Stomach (tissue), 8 donors: ENCODE measurements at regions not wholly inside any gene's neighbourhood (a gene's known extent, or its start where the extent isn't known, plus 50 kb on each side); places are given as distances from the start of the nearest gene placed in this dataset.
"Not testable (repeated sequence)": the region's sequence is repeated elsewhere in the genome, so short reads cannot be mapped to it uniquely, and the experiment has no call there.

Source experiments
- DNase-seq, 2 donors: peaks; one replicate each; pipeline versions ENCODE4 v3.0.0 to v3.0.0-alpha.2; 2013 to 2019
- H3K27ac ChIP-seq, 5 donors: fragments of 200-600 bp in 4 of 5; sonication (generic) in 4 of 5; one replicate each; pipeline ENCODE4 v1.5.1; 2013 to 2019; ENCODE audit warnings: mild to moderate bottlenecking in 1 of 5, moderate library complexity in 1 of 5
- H3K27me3 ChIP-seq, 3 donors: fragments of 200-600 bp; sonication (generic); one replicate each; pipeline ENCODE4 v1.5.1; 2017 to 2019; ENCODE audit warnings: mixed run types in 1 of 3
- H3K36me3 ChIP-seq, 4 donors: fragments of 200-600 bp; sonication (generic); 1 replicate in 3 of 4; 2 replicates in 1 of 4; pipeline ENCODE4 v1.5.1; 2016 to 2019
- H3K4me1 ChIP-seq, 4 donors: fragments of 200-600 bp; sonication (generic); one replicate each; pipeline ENCODE4 v1.5.1; 2016 to 2019
- H3K4me3 ChIP-seq, 4 donors: fragments of 200-600 bp; sonication (generic) in 3 of 4; one replicate each; pipeline ENCODE4 v1.5.1; 2016 to 2019; ENCODE audit warnings: mild to moderate bottlenecking in 1 of 4
- H3K9me3 ChIP-seq, 4 donors: fragments of 200-600 bp; sonication (generic); one replicate each; pipeline ENCODE4 v1.5.1; 2016 to 2019
- EP300 ChIP-seq: sonication (generic); formaldehyde crosslinking; IDR thresholded peaks from one replicate; pipeline ENCODE4 v1.6.1; 2017; ENCODE audit warnings: antibody characterized with exemption
- POLR2A ChIP-seq, 4 donors: fragments of 450-650 bp; IDR thresholded peaks; one replicate each; pipeline ENCODE4 v1.6.1; 2016; ENCODE audit warnings: antibody characterized with exemption in 4 of 4, control low read depth in 2 of 4, mild to moderate bottlenecking in 1 of 4, moderate library complexity in 1 of 4
- POLR2AphosphoS5 ChIP-seq, 3 donors: sonication (generic); formaldehyde crosslinking; IDR thresholded peaks; one replicate each; pipeline ENCODE4 v1.6.1; 2016; ENCODE audit warnings: antibody characterized with exemption in 3 of 3
- WGBS, 5 donors: extraction: QIAGEN DNeasy Blood & Tissue Kit in 3 of 5; methylation state at CpG; one replicate each; pipeline versions ENCODE4 v1.1.5 to v1.1.7; 2013 to 2018; 5-methylcytosine and 5-hydroxymethylcytosine counted together
- intact Hi-C: fragments of 100-400 bp; cut with DNase I; formaldehyde crosslinking; loops from one replicate; pipeline ENCODE4 v1.15.1; 2023; ENCODE audit warnings: low total_unique reads
- TF ChIP-seq, protein P1 (sequence below), 7 experiments: fragments of 450-650 bp in 4 of 7; fragments of 200-600 bp in 3 of 7; sonication (generic) in 3 of 7; IDR thresholded peaks; one replicate each; pipeline ENCODE4 v1.5.1; 2016 to 2019; ENCODE audit warnings: antibody characterized with exemption in 7 of 7, control low read depth in 2 of 7, mild to moderate bottlenecking in 1 of 7
- donor health status: healthy with polysubstance abuse.
- donor health status: Bipolar disorder and iron deficiency.
- donor health status: healthy.

DNA sequence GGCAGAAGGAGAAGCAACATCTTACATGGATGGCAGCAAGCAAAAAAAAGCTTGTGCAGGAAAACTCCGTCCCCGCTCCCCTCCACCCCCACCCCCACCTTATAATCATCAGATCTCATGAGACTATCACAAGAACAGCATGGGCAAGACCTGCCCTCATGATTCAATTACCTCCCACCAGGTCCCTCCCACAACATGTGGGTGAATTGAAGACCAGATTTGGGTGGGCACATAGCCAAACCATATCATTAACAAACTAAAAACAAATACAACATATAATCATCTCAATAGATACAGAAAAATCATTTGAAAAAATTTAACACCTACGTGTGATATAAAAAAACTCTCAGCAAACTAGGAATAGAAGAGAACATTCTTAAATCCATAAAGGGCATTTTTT lies 88.8 kb downstream of the BUD13 start:
- TF ChIP-seq POLR2AphosphoS5 (IDR thresholded peaks at IDR 0.05): no peak
- TF ChIP-seq, protein P1, sequence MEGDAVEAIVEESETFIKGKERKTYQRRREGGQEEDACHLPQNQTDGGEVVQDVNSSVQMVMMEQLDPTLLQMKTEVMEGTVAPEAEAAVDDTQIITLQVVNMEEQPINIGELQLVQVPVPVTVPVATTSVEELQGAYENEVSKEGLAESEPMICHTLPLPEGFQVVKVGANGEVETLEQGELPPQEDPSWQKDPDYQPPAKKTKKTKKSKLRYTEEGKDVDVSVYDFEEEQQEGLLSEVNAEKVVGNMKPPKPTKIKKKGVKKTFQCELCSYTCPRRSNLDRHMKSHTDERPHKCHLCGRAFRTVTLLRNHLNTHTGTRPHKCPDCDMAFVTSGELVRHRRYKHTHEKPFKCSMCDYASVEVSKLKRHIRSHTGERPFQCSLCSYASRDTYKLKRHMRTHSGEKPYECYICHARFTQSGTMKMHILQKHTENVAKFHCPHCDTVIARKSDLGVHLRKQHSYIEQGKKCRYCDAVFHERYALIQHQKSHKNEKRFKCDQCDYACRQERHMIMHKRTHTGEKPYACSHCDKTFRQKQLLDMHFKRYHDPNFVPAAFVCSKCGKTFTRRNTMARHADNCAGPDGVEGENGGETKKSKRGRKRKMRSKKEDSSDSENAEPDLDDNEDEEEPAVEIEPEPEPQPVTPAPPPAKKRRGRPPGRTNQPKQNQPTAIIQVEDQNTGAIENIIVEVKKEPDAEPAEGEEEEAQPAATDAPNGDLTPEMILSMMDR (IDR thresholded peaks at IDR 0.05): no peak
- TF ChIP-seq POLR2A (IDR thresholded peaks at IDR 0.05): no peak
- TF ChIP-seq EP300: no peak
- 83 to 85% (median 85%) methylated on average over 3 of the region's 3 CpGs for WGBS, 5 donors
- H3K9me3 ChIP-seq: peaks cover 0 to 18% (median 8%) of the 10 kb centered on the region in 4 donors
- H3K4me1 ChIP-seq: no peaks in the 10 kb centered on the region
- no peak for DNase-seq
- no peak overlapping the region for H3K27ac ChIP-seq
- H3K4me3 ChIP-seq: no peak overlapping the region
- H3K27me3 ChIP-seq: peaks cover 0 to 20% (median 5%) of the 10 kb centered on the region in 3 donors
- H3K36me3 ChIP-seq: no peaks in the 10 kb centered on the region
- intact Hi-C loops: no loop called here

DNA sequence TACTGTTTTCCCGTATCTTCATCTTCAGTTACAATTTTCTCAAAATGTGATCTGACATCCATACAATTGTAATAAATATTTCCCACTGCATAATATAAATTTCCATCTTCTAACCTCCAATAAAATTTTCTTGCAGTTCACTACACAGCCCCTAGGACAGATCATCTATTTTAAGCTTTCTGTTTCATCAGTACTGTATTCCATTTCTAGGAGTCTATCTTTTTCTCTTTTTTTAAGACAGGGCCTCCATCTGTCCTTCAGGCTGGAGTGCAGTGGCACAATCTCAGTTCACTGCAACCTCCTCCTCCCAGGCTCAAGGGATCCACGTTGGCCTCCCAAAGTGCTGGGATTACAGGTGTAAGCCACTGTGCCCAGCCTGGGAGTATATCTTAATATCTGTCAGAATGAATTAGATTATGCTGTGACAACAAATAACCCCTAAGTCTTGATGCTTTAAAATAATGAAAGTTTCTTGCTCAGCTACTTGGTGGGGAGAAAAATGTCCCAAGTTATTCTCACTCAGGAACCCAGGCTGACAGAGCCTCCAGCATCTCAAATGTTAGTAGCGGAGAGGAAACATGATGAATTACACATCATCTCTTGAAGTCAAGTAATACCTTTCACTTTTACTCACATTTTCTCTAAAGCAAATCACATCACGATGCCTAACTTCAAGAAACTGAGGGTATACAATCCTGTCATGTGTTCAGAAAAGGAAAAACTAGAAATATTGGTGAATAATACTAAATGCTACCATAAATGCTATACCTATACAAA lies 92.2 kb downstream of the BUD13 start:
- WGBS, 5 donors: 69 to 77% (median 70%) methylated on average over 4 of the region's 4 CpGs
- intact Hi-C loops: no loop called here
- Histone ChIP-seq H3K4me3 (no peak overlapping the region), H3K9me3 (peaks cover 0 to 22% (median 13%) of the 10 kb centered on the region in 4 donors), H3K36me3 (no peaks in the 10 kb centered on the region), H3K27ac (no peak overlapping the region), H3K4me1 (no peaks in the 10 kb centered on the region), H3K27me3 (no peaks in the 10 kb centered on the region)
- TF ChIP-seq EP300 (no peak), POLR2A (IDR thresholded peaks at IDR 0.05) (no peak), POLR2AphosphoS5 (IDR thresholded peaks at IDR 0.05) (no peak)
- TF ChIP-seq, protein P1 (IDR thresholded peaks at IDR 0.05): no peak
- no peak for DNase-seq

DNA sequence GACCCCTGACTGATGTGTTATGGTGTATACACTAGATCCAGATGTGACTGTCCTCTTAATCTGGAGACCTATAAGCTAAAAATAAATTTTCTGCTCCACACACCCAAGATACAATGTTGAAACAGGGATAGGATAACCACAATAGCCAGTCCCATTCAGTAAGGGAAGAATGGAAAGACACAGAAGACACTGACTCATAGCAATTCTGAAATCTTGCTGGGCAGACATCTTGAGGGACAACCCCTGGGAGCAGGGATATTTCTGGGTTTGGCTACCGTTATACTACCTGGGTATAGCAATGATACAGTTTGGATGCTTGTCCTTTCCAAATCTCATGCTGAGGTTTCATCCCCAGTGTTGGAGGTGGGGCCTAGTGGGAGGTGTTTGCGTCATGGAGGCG lies 93.9 kb downstream of the BUD13 start:
- H3K4me3 ChIP-seq: no peak overlapping the region
- no peak overlapping the region for H3K27ac ChIP-seq
- 85 to 93% (median 92%) methylated on average over 3 of the region's 3 CpGs for WGBS, 5 donors

DNA sequence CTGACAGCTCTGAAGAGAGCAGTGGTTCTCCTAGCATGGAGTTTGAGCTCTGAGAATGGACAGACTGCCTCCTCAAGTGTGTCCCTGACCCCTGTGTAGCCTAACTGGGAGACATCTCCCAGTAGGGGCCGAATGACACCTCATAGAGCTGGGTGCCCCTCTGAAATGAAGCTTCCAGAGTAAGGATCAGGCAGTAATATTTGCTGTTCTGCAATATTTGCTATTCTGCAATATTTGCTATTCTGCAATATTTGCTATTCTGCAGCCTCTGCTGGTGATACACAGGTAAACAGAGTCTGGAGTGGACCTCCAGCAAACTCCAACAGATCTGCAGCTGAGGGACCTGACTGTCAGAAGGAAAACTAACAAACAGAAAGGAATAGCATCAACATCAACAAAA lies 105.5 kb downstream of the BUD13 start:
- Histone ChIP-seq H3K27me3 (peaks cover 0 to 11% (median 0%) of the 10 kb centered on the region in 3 donors), H3K9me3 (peaks cover 8 to 35% (median 22%) of the 10 kb centered on the region in 4 donors)
- H3K27ac ChIP-seq, intact Hi-C loops, H3K4me3 ChIP-seq, H3K36me3 ChIP-seq, DNase-seq, H3K4me1 ChIP-seq: not testable (repeated sequence)
- 12 to 67% (median 23%) methylated on average over 1 of the region's 1 CpG for WGBS, 5 donors

More for the DNA sequence above, 93.9 kb downstream of the BUD13 start:
- no peak for TF ChIP-seq POLR2A (IDR thresholded peaks at IDR 0.05)
- TF ChIP-seq, protein P1 (IDR thresholded peaks at IDR 0.05): no peak
- no peak for TF ChIP-seq EP300
- TF ChIP-seq POLR2AphosphoS5 (IDR thresholded peaks at IDR 0.05): no peak
- no peaks in the 10 kb centered on the region for H3K27me3 ChIP-seq
- DNase-seq: no peak
- peaks cover 0 to 17% (median 9%) of the 10 kb centered on the region in 4 donors for H3K9me3 ChIP-seq
- H3K4me1 ChIP-seq: no peaks in the 10 kb centered on the region
- intact Hi-C loops: no loop called here
- H3K36me3 ChIP-seq: no peaks in the 10 kb centered on the region

DNA sequence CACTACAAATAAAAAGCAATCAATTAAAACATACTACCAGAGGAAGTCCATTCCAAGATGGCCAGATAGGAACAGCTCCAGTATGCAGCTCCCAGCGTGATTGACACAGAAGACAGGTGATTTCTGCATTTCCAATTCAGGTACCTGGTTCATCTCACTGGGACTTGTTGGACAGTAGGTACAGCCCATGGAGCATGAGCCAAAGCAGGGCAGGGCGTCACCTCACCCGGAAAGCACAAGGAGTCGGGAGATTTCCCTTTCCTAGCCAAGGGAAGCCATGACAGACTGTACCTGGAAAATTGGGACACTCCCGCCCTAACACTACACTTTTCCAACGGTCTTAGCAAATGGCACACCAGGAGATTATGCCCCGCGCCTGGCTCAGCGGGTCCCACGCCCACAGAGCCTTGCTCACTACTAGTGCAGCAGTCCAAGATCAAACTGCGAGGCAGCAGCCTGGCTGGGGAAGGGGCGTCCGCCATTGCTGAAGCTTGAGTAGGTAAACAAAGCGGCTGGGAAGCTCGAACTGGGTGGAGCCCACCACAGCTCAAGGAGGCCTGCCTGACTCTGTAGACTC lies 106.0 kb downstream of the BUD13 start:
- intact Hi-C loops, H3K4me3 ChIP-seq, H3K4me1 ChIP-seq, H3K27ac ChIP-seq, H3K36me3 ChIP-seq, DNase-seq: not testable (repeated sequence)
- H3K9me3 ChIP-seq: peaks cover 8 to 35% (median 22%) of the 10 kb centered on the region in 4 donors
- WGBS, 5 donors: 72 to 84% (median 81%) methylated on average over 12 to 15 of the region's 15 CpGs
- H3K27me3 ChIP-seq: peaks cover 0 to 17% (median 0%) of the 10 kb centered on the region in 3 donors
